WTC11 (cell line): ENCODE measurements at regions not wholly inside any gene's neighbourhood (a gene's known extent, or its start where the extent isn't known, plus 50 kb on each side); places are given as distances from the start of the nearest gene placed in this dataset.

Source experiments
- CBFB ChIP-seq: sonication (generic); formaldehyde crosslinking; IDR thresholded peaks from 2 replicates; pipeline ENCODE4 v1.8.1; 2022; ENCODE audit warnings: mild to moderate bottlenecking, low read depth, missing genetic modification reagents
- CREM ChIP-seq: sonication (generic); formaldehyde crosslinking; IDR thresholded peaks from 2 replicates; pipeline ENCODE4 v1.8.1; 2022; ENCODE audit warnings: mild to moderate bottlenecking, missing genetic modification reagents, moderate library complexity
- JAZF1 ChIP-seq: fragments of 250-450 bp; sonication (Bioruptor Pico); IDR thresholded peaks from 2 replicates; pipeline ENCODE4 v1.9.0; 2021; ENCODE audit warnings: moderate library complexity, mild to moderate bottlenecking, inconsistent platforms
- MXD4 ChIP-seq: fragments of 250-450 bp; sonication (Bioruptor Pico); IDR thresholded peaks from 2 replicates; pipeline ENCODE4 v1.8.0; 2021; ENCODE audit warnings: mild to moderate bottlenecking, moderate library complexity, borderline replicate concordance
- NR3C1 ChIP-seq: sonication (generic); formaldehyde crosslinking; conservative IDR thresholded peaks from 2 replicates; pipeline ENCODE4 v1.8.1; 2023; ENCODE audit warnings: low read depth, mild to moderate bottlenecking, missing genetic modification reagents
- SMAD3 ChIP-seq: sonication (generic); formaldehyde crosslinking; IDR thresholded peaks from 2 replicates; pipeline ENCODE4 v1.8.0; 2022; ENCODE audit warnings: missing genetic modification reagents, mild to moderate bottlenecking, borderline replicate concordance
- TF ChIP-seq, protein P1 (sequence below): fragments of 200-600 bp; IDR thresholded peaks from 2 replicates; pipeline ENCODE4 v1.8.0; 2022; ENCODE audit warnings: antibody characterized with exemption
- TF ChIP-seq, protein P2 (sequence below): fragments of 250-450 bp; sonication (Bioruptor Pico); IDR thresholded peaks from 2 replicates; pipeline ENCODE4 v1.9.0; 2021; ENCODE audit warnings: mild to moderate bottlenecking, borderline replicate concordance
- TF ChIP-seq, protein P3 (sequence below): sonication (generic); formaldehyde crosslinking; IDR thresholded peaks from 2 replicates; pipeline ENCODE4 v1.8.0; 2022; ENCODE audit warnings: mild to moderate bottlenecking, missing genetic modification reagents
- TF ChIP-seq, protein P4 (sequence below): sonication (generic); formaldehyde crosslinking; IDR thresholded peaks from 2 replicates; pipeline ENCODE4 v1.8.0; 2022; ENCODE audit warnings: missing genetic modification reagents
- TF ChIP-seq, protein P5 (sequence below): sonication (generic); formaldehyde crosslinking; IDR thresholded peaks from 2 replicates; pipeline ENCODE4 v1.8.1; 2022; ENCODE audit warnings: mild to moderate bottlenecking, missing genetic modification reagents, moderate library complexity, borderline replicate concordance
- TF ChIP-seq, protein P6 (sequence below): sonication (generic); formaldehyde crosslinking; IDR thresholded peaks from 2 replicates; pipeline ENCODE4 v1.8.0; 2022; ENCODE audit warnings: mild to moderate bottlenecking, missing genetic modification reagents

DNA sequence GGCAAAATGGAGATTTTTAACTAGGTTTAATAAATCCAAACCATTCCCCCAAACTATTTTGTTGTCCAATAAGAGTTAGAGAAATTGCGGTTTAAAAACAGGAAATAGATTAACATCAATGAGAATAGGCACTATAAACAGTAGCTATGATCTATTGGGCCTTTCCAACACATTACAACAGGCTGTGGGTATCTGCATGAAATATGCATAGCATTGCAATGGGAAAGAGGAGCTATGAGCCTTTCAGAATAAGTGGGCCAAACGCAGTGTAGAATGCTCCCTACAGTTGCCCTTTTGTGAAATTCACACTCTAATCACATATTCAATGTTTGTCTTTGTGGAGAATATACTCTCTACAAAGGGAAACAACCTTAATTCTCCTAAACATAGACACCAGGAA lies 305.5 kb upstream of the PRMT6 start:
- TF ChIP-seq, protein P1, sequence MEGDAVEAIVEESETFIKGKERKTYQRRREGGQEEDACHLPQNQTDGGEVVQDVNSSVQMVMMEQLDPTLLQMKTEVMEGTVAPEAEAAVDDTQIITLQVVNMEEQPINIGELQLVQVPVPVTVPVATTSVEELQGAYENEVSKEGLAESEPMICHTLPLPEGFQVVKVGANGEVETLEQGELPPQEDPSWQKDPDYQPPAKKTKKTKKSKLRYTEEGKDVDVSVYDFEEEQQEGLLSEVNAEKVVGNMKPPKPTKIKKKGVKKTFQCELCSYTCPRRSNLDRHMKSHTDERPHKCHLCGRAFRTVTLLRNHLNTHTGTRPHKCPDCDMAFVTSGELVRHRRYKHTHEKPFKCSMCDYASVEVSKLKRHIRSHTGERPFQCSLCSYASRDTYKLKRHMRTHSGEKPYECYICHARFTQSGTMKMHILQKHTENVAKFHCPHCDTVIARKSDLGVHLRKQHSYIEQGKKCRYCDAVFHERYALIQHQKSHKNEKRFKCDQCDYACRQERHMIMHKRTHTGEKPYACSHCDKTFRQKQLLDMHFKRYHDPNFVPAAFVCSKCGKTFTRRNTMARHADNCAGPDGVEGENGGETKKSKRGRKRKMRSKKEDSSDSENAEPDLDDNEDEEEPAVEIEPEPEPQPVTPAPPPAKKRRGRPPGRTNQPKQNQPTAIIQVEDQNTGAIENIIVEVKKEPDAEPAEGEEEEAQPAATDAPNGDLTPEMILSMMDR: no peak
- no peak for TF ChIP-seq JAZF1 (CRISPR knock-in tag)
- TF ChIP-seq, protein P2, sequence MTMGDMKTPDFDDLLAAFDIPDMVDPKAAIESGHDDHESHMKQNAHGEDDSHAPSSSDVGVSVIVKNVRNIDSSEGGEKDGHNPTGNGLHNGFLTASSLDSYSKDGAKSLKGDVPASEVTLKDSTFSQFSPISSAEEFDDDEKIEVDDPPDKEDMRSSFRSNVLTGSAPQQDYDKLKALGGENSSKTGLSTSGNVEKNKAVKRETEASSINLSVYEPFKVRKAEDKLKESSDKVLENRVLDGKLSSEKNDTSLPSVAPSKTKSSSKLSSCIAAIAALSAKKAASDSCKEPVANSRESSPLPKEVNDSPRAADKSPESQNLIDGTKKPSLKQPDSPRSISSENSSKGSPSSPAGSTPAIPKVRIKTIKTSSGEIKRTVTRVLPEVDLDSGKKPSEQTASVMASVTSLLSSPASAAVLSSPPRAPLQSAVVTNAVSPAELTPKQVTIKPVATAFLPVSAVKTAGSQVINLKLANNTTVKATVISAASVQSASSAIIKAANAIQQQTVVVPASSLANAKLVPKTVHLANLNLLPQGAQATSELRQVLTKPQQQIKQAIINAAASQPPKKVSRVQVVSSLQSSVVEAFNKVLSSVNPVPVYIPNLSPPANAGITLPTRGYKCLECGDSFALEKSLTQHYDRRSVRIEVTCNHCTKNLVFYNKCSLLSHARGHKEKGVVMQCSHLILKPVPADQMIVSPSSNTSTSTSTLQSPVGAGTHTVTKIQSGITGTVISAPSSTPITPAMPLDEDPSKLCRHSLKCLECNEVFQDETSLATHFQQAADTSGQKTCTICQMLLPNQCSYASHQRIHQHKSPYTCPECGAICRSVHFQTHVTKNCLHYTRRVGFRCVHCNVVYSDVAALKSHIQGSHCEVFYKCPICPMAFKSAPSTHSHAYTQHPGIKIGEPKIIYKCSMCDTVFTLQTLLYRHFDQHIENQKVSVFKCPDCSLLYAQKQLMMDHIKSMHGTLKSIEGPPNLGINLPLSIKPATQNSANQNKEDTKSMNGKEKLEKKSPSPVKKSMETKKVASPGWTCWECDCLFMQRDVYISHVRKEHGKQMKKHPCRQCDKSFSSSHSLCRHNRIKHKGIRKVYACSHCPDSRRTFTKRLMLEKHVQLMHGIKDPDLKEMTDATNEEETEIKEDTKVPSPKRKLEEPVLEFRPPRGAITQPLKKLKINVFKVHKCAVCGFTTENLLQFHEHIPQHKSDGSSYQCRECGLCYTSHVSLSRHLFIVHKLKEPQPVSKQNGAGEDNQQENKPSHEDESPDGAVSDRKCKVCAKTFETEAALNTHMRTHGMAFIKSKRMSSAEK (CRISPR knock-in tag): no peak
- no peak for TF ChIP-seq NR3C1 (CRISPR knock-in tag)
- TF ChIP-seq, protein P3, sequence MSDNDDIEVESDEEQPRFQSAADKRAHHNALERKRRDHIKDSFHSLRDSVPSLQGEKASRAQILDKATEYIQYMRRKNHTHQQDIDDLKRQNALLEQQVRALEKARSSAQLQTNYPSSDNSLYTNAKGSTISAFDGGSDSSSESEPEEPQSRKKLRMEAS (CRISPR knock-in tag): no peak
- no peak for TF ChIP-seq MXD4 (CRISPR knock-in tag)
- TF ChIP-seq SMAD3: no peak
- TF ChIP-seq, protein P4, sequence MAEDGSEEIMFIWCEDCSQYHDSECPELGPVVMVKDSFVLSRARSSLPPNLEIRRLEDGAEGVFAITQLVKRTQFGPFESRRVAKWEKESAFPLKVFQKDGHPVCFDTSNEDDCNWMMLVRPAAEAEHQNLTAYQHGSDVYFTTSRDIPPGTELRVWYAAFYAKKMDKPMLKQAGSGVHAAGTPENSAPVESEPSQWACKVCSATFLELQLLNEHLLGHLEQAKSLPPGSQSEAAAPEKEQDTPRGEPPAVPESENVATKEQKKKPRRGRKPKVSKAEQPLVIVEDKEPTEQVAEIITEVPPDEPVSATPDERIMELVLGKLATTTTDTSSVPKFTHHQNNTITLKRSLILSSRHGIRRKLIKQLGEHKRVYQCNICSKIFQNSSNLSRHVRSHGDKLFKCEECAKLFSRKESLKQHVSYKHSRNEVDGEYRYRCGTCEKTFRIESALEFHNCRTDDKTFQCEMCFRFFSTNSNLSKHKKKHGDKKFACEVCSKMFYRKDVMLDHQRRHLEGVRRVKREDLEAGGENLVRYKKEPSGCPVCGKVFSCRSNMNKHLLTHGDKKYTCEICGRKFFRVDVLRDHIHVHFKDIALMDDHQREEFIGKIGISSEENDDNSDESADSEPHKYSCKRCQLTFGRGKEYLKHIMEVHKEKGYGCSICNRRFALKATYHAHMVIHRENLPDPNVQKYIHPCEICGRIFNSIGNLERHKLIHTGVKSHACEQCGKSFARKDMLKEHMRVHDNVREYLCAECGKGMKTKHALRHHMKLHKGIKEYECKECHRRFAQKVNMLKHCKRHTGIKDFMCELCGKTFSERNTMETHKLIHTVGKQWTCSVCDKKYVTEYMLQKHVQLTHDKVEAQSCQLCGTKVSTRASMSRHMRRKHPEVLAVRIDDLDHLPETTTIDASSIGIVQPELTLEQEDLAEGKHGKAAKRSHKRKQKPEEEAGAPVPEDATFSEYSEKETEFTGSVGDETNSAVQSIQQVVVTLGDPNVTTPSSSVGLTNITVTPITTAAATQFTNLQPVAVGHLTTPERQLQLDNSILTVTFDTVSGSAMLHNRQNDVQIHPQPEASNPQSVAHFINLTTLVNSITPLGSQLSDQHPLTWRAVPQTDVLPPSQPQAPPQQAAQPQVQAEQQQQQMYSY: no peak
- no peak for TF ChIP-seq CREM (CRISPR knock-in tag)
- TF ChIP-seq, protein P5, sequence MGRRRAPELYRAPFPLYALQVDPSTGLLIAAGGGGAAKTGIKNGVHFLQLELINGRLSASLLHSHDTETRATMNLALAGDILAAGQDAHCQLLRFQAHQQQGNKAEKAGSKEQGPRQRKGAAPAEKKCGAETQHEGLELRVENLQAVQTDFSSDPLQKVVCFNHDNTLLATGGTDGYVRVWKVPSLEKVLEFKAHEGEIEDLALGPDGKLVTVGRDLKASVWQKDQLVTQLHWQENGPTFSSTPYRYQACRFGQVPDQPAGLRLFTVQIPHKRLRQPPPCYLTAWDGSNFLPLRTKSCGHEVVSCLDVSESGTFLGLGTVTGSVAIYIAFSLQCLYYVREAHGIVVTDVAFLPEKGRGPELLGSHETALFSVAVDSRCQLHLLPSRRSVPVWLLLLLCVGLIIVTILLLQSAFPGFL (CRISPR knock-in tag): no peak
- TF ChIP-seq CBFB (CRISPR knock-in tag): no peak
- TF ChIP-seq, protein P6, sequence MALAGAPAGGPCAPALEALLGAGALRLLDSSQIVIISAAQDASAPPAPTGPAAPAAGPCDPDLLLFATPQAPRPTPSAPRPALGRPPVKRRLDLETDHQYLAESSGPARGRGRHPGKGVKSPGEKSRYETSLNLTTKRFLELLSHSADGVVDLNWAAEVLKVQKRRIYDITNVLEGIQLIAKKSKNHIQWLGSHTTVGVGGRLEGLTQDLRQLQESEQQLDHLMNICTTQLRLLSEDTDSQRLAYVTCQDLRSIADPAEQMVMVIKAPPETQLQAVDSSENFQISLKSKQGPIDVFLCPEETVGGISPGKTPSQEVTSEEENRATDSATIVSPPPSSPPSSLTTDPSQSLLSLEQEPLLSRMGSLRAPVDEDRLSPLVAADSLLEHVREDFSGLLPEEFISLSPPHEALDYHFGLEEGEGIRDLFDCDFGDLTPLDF: no peak
